PC-3 (cell line): ENCODE measurements at regions not wholly inside any gene's neighbourhood (a gene's known extent, or its start where the extent isn't known, plus 50 kb on each side); places are given as distances from the start of the nearest gene placed in this dataset.

Experiments
- EZH2 ChIP-seq: fragments of 300-600 bp; sonication (generic); IDR thresholded peaks from one replicate; pipeline ENCODE4 v1.6.1; 2017; ENCODE audit warnings: antibody characterized with exemption, mild to moderate bottlenecking, low read length; ENCODE audit not compliant: unreplicated experiment
- TF ChIP-seq, protein P1 (sequence below): fragments of 300-600 bp; sonication (generic); conservative IDR thresholded peaks from 2 replicates; pipeline ENCODE4 v1.5.1; 2017; ENCODE audit warnings: antibody characterized with exemption, low read depth, mild to moderate bottlenecking, low read length

DNA sequence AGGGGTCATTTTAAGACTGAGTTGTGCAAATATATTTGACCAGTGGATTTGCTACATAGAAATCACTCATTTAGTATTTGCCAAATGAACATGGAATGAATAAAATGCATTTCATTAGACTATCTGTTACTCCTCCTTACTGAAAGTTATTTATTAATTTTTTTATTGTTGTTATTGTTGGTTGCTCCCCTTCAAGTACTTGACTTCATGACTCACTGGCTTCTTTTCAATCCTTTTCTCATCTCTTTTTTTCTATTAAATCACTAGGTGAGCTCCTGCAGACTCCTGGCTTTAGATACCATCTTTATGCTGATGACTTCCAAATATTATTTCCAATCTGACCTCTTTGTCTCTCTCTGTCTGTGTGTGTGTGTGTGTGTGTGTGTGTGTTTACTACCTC is 192.2 kb upstream of the FAM83B start:
- TF ChIP-seq, protein P1, sequence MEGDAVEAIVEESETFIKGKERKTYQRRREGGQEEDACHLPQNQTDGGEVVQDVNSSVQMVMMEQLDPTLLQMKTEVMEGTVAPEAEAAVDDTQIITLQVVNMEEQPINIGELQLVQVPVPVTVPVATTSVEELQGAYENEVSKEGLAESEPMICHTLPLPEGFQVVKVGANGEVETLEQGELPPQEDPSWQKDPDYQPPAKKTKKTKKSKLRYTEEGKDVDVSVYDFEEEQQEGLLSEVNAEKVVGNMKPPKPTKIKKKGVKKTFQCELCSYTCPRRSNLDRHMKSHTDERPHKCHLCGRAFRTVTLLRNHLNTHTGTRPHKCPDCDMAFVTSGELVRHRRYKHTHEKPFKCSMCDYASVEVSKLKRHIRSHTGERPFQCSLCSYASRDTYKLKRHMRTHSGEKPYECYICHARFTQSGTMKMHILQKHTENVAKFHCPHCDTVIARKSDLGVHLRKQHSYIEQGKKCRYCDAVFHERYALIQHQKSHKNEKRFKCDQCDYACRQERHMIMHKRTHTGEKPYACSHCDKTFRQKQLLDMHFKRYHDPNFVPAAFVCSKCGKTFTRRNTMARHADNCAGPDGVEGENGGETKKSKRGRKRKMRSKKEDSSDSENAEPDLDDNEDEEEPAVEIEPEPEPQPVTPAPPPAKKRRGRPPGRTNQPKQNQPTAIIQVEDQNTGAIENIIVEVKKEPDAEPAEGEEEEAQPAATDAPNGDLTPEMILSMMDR = no peak
- TF ChIP-seq EZH2 = no peak
